Body of pancreas (tissue), 4 donors: ENCODE measurements at regions not wholly inside any gene's neighbourhood (a gene's known extent, or its start where the extent isn't known, plus 50 kb on each side); places are given as distances from the start of the nearest gene placed in this dataset.

Experiments used
- ATAC-seq: fragments of 150-250 bp; one replicate; pipeline ENCODE4 v1.9.1; 2016
- DNase-seq, 4 donors: peaks; one replicate each; pipeline ENCODE4 v3.0.0-alpha.2; 2019
- H3K27ac ChIP-seq, 4 donors: fragments of 200-600 bp; sonication (generic); 1 replicate in 3 of 4; 2 replicates in 1 of 4; pipeline versions ENCODE4 v1.5.1 to v1.6.1; 2016 to 2019; ENCODE audit warnings: mild to moderate bottlenecking in 1 of 4, mixed read lengths in 1 of 4, moderate library complexity in 1 of 4
- H3K27me3 ChIP-seq, 2 donors: fragments of 200-600 bp; sonication (generic); one replicate each; pipeline ENCODE4 v1.6.0; 2016; ENCODE audit warnings: mild to moderate bottlenecking in 1 of 2
- H3K36me3 ChIP-seq, 2 donors: fragments of 200-600 bp; sonication (generic); replicated peaks in 1 of 2; 2 replicates each; pipeline ENCODE4 v1.5.1; 2016; ENCODE audit warnings: low read depth in 2 of 2; ENCODE audit not compliant: insufficient read depth in 1 of 2
- H3K4me1 ChIP-seq: fragments of 200-600 bp; sonication (generic); one replicate; pipeline ENCODE4 v1.6.0; 2016
- H3K4me3 ChIP-seq, 2 donors: fragments of 200-600 bp; sonication (generic); 1 replicate in 1 of 2; 2 replicates in 1 of 2; pipeline ENCODE4 v1.5.1; 2016 to 2019
- H3K9me3 ChIP-seq, 3 donors: fragments of 200-600 bp; sonication (generic); 1 replicate in 2 of 3; 2 replicates in 1 of 3; pipeline ENCODE4 v1.5.1; 2016
- POLR2A ChIP-seq, 3 donors: fragments of 450-650 bp; IDR thresholded peaks; one replicate each; pipeline ENCODE4 v1.6.1; 2016; ENCODE audit warnings: antibody characterized with exemption in 3 of 3, mild to moderate bottlenecking in 2 of 3
- WGBS, 2 donors: methylation state at CpG; one replicate each; pipeline ENCODE4 v1.1.5; 2017; 5-methylcytosine and 5-hydroxymethylcytosine counted together
- intact Hi-C: fragments of 100-400 bp; cut with DNase I; formaldehyde crosslinking; loops from one replicate; pipeline ENCODE4 v1.15.1; 2023
- TF ChIP-seq, protein P1 (sequence below), 7 experiments: fragments of 450-650 bp in 4 of 7; fragments of 200-600 bp in 3 of 7; sonication (generic) in 3 of 7; IDR thresholded peaks; one replicate each; pipeline ENCODE4 v1.5.1; 2016 to 2019; ENCODE audit warnings: antibody characterized with exemption in 7 of 7

DNA sequence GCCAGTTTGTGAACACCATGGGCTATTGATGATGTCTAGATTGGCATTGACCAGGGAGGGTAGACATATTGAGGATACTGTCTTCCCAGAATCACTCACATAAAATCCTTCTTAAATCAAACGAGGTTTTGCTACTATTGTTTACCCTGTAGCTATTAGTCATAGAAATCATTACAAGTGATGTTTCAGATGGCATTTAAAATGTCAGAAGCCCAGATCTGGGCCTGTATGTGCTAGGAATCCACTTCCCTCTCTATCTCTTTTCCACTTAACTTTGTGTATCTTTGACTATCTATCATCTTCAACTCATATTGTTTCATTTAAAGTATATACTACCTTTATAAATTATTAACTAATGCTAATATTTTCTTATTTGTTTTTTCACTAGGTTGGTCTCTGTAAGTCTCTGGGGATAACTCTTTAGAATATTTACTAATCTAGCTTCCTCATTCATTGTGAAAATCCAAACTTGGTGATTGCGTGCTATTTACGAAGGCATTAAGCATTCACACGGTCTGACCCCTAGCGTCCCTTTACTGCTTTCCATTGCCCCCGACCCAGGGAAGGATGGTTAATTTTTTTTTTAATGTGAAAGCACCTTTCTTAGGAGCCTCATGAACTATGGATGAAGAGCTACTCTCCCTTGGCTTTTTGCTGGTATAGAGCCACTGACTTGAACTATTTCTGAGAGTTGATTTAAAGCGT is 281.8 kb downstream of the GPATCH2 start:
- Histone ChIP-seq H3K9me3 (no peaks in the 10 kb centered on the region), H3K36me3 (no peaks in the 10 kb centered on the region), H3K4me1 (no peaks in the 10 kb centered on the region), H3K4me3 (no peak overlapping the region), H3K27ac (no peak overlapping the region), H3K27me3 (no peaks in the 10 kb centered on the region)
- ATAC-seq (no peak), DNase-seq (no peak)
- TF ChIP-seq, protein P1, sequence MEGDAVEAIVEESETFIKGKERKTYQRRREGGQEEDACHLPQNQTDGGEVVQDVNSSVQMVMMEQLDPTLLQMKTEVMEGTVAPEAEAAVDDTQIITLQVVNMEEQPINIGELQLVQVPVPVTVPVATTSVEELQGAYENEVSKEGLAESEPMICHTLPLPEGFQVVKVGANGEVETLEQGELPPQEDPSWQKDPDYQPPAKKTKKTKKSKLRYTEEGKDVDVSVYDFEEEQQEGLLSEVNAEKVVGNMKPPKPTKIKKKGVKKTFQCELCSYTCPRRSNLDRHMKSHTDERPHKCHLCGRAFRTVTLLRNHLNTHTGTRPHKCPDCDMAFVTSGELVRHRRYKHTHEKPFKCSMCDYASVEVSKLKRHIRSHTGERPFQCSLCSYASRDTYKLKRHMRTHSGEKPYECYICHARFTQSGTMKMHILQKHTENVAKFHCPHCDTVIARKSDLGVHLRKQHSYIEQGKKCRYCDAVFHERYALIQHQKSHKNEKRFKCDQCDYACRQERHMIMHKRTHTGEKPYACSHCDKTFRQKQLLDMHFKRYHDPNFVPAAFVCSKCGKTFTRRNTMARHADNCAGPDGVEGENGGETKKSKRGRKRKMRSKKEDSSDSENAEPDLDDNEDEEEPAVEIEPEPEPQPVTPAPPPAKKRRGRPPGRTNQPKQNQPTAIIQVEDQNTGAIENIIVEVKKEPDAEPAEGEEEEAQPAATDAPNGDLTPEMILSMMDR (IDR thresholded peaks at IDR 0.05) = no peak
- no peak for TF ChIP-seq POLR2A (IDR thresholded peaks at IDR 0.05)
- WGBS, 2 donors = 19 to 41% methylated on average over 6 to 7 of the region's 7 CpGs
- intact Hi-C loops = no loop called here

DNA sequence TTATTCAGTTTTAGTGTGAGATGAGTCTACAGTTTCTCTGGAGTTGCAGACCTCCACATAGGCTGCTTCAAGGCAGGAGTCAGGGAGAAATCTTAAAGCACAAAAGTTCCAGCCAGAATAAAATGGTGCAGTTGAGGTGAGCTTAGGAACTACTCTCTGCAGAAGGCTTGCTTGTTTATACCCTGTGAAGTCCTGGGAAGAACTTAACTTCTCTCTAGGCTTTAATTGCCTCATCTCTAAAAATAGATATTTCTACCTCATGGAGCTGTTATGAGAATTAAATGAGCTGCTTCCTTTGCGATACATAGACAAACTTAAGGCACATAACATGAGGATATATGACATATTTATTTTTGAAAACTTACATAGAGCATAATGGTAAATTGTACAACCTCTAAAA is 286.2 kb downstream of the GPATCH2 start:
- ATAC-seq = no peak
- H3K4me3 ChIP-seq = no peak overlapping the region
- TF ChIP-seq POLR2A (IDR thresholded peaks at IDR 0.05) = no peak
- TF ChIP-seq, protein P1 (IDR thresholded peaks at IDR 0.05) = no peak

DNA sequence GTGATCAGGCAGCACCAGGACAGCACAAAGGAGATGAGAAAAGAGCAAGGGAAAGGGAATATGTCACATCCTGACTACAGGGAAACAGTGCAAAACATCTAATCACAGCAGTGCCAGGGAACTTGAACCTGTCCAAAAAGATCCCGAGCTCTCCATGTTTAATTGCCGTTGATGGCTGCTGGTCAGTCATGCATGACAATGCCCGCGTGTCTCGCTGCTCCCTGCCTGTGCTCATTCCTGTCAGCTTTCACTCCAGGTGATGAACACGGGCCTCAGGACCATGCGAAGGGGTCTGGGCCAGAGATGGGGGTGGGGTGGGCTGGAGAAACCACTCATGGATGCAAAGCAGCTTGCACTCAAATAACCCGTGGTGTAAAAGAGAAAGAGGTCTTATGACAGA is 287.0 kb downstream of the GPATCH2 start:
- no peaks in the 10 kb centered on the region for H3K36me3 ChIP-seq
- no peaks in the 10 kb centered on the region for H3K27me3 ChIP-seq
- H3K4me1 ChIP-seq = no peaks in the 10 kb centered on the region
- intact Hi-C loops = no loop called here
- WGBS, 2 donors = 55 to 59% methylated on average over 8 of the region's 8 CpGs
- TF ChIP-seq POLR2A (IDR thresholded peaks at IDR 0.05) = no peak
- TF ChIP-seq, protein P1 (IDR thresholded peaks at IDR 0.05) = no peak
- DNase-seq (no peak), ATAC-seq (no peak)
- H3K9me3 ChIP-seq = no peaks in the 10 kb centered on the region
- H3K27ac ChIP-seq = no peak overlapping the region
- H3K4me3 ChIP-seq = no peak overlapping the region

More for the DNA sequence above, 286.2 kb downstream of the GPATCH2 start:
- Histone ChIP-seq H3K27ac (no peak overlapping the region), H3K27me3 (no peaks in the 10 kb centered on the region), H3K4me1 (no peaks in the 10 kb centered on the region), H3K9me3 (no peaks in the 10 kb centered on the region), H3K36me3 (no peaks in the 10 kb centered on the region)
- DNase-seq = no peak
- intact Hi-C loops = no loop called here
- WGBS, 2 donors = 86 to 92% methylated on average over 1 of the region's 1 CpG

DNA sequence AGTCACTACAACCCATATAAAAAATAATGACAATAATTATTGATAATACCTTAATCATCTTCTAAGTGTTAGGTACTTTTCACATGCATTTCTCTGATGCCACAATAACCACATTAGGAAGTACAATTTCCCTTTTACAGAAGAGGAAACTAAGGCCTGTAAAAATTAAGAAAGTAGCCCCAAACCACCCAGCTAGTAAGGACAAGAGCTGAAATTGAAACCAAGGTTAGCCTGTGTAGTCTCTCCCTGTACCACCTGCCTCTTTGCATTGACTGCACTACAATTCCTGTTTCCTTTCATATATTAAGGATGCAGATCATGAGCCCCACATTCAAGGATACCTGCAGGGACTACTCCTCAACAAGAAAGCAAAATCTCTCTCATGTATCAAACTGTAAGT is 288.8 kb downstream of the GPATCH2 start:
- H3K4me3 ChIP-seq = no peak overlapping the region
- H3K4me1 ChIP-seq = no peaks in the 10 kb centered on the region
- ATAC-seq (no peak), DNase-seq (no peak)
- H3K27ac ChIP-seq = no peak overlapping the region
- no peaks in the 10 kb centered on the region for H3K9me3 ChIP-seq
- intact Hi-C loops = no loop called here
- H3K27me3 ChIP-seq = no peaks in the 10 kb centered on the region
- no peaks in the 10 kb centered on the region for H3K36me3 ChIP-seq
- TF ChIP-seq POLR2A (IDR thresholded peaks at IDR 0.05) = no peak
- TF ChIP-seq, protein P1 (IDR thresholded peaks at IDR 0.05) = no peak

DNA sequence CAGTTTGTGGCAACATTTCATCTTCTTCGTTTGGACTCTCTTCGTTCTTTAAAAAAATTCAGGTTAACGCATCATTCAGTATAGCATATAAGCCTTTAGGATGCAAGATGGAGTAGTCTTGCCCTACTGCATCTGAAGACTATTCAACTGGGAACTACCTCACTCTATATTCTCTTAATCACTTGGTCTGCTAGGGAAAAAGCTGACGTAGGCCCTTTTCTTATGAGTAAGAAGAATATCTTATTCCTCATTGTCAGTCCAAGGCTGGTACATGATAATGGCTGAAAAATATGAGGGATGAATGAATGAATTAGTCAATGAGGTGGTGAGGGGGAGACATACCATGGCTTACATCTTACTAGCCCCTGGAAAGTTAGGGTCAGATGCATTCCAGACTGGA is 294.2 kb downstream of the GPATCH2 start:
- Histone ChIP-seq H3K27ac (no peak overlapping the region), H3K4me1 (no peaks in the 10 kb centered on the region), H3K9me3 (no peaks in the 10 kb centered on the region), H3K27me3 (no peaks in the 10 kb centered on the region), H3K4me3 (no peak overlapping the region), H3K36me3 (no peaks in the 10 kb centered on the region)
- ATAC-seq (no peak), DNase-seq (no peak)
- TF ChIP-seq POLR2A (IDR thresholded peaks at IDR 0.05) = no peak
- TF ChIP-seq, protein P1 (IDR thresholded peaks at IDR 0.05) = no peak
- intact Hi-C loops = no loop called here
- 81 to 86% methylated on average over 4 of the region's 4 CpGs for WGBS, 2 donors
